ENCODE measurements at regions not wholly inside any gene's neighbourhood (a gene's known extent, or its start where the extent isn't known, plus 50 kb on each side); places are given as distances from the start of the nearest gene placed in this dataset.

GRCh38 chr1:96995351-96995750 lies 273.8 kb downstream of the PTBP2 start:
- in situ Hi-C loops (cut with HindIII; ENCODE audit: low sequenced_read_pairs): no loop called here
- H3K4me3 ChIP-seq (ENCODE audit: low read depth, low read length): no peak overlapping the region
- DNase-seq (ENCODE audit: low read depth): no peak
- no peak for TF ChIP-seq CTCF (IDR thresholded peaks at IDR 0.05; ENCODE audit: low read depth, low read length, missing control alignments)

GRCh38 chr1:96996001-96996400 lies 274.4 kb downstream of the PTBP2 start:
- in situ Hi-C loops (cut with HindIII; ENCODE audit: low sequenced_read_pairs): no loop called here

GRCh38 chr1:96997717-96998116 lies 276.1 kb downstream of the PTBP2 start:
- no peak for DNase-seq (ENCODE audit: low read depth)
- no peak overlapping the region for H3K4me3 ChIP-seq (ENCODE audit: low read depth, low read length)
- TF ChIP-seq CTCF (IDR thresholded peaks at IDR 0.05; ENCODE audit: low read depth, low read length, missing control alignments): no peak
- in situ Hi-C loops (cut with HindIII; ENCODE audit: low sequenced_read_pairs): no loop called here

More at GRCh38 chr1:96996001-96996400, 274.4 kb downstream of the PTBP2 start:
- no peak for TF ChIP-seq CTCF (IDR thresholded peaks at IDR 0.05; ENCODE audit: low read depth, low read length, missing control alignments)
- no peak overlapping the region for H3K4me3 ChIP-seq (ENCODE audit: low read depth, low read length)
- no peak for DNase-seq (ENCODE audit: low read depth)

- no peak for DNase-seq (ENCODE audit: low read depth)
- in situ Hi-C loops (cut with HindIII; ENCODE audit: low sequenced_read_pairs): no loop called here
- TF ChIP-seq CTCF (IDR thresholded peaks at IDR 0.05; ENCODE audit: low read depth, low read length, missing control alignments): no peak
- H3K4me3 ChIP-seq (ENCODE audit: low read depth, low read length): no peak overlapping the region
Measured at GRCh38 chr1:96998466-96998865, 276.9 kb downstream of the PTBP2 start.

GRCh38 chr1:96999191-96999590 lies 277.6 kb downstream of the PTBP2 start:
- H3K4me3 ChIP-seq (ENCODE audit: low read depth, low read length): no peak overlapping the region
- in situ Hi-C loops (cut with HindIII; ENCODE audit: low sequenced_read_pairs): no loop called here
- DNase-seq (ENCODE audit: low read depth): no peak
- no peak for TF ChIP-seq CTCF (IDR thresholded peaks at IDR 0.05; ENCODE audit: low read depth, low read length, missing control alignments)

GRCh38 chr1:97004054-97004453 lies 282.5 kb downstream of the PTBP2 start:
- in situ Hi-C loops (cut with HindIII; ENCODE audit: low sequenced_read_pairs): no loop called here
- no peak for DNase-seq (ENCODE audit: low read depth)
- H3K4me3 ChIP-seq (ENCODE audit: low read depth, low read length): no peak overlapping the region
- TF ChIP-seq CTCF (IDR thresholded peaks at IDR 0.05; ENCODE audit: low read depth, low read length, missing control alignments): no peak

- no peak for DNase-seq (ENCODE audit: low read depth)
- H3K4me3 ChIP-seq (ENCODE audit: low read depth, low read length): no peak overlapping the region
- TF ChIP-seq CTCF (IDR thresholded peaks at IDR 0.05; ENCODE audit: low read depth, low read length, missing control alignments): no peak
- in situ Hi-C loops (cut with HindIII; ENCODE audit: low sequenced_read_pairs): no loop called here
Measured at GRCh38 chr1:97004743-97005142, 283.2 kb downstream of the PTBP2 start.
